H1 (cell line): ENCODE measurements at regions not wholly inside any gene's neighbourhood (a gene's known extent, or its start where the extent isn't known, plus 50 kb on each side); places are given as distances from the start of the nearest gene placed in this dataset.

Experiments
- ATF2 ChIP-seq: IDR thresholded peaks from 2 replicates; pipeline ENCODE4 v1.6.1; 2012; ENCODE audit warnings: low read length, inconsistent platforms
- CEBPB ChIP-seq: IDR thresholded peaks from 2 replicates; pipeline ENCODE4 v1.6.1; 2012; ENCODE audit warnings: low read depth, low read length
- GABPA ChIP-seq: IDR thresholded peaks from 2 replicates; pipeline ENCODE4 v1.6.1; 2011; ENCODE audit warnings: mild to moderate bottlenecking, low read length, moderate library complexity, borderline replicate concordance; ENCODE audit not compliant: insufficient read depth
- JUND ChIP-seq: IDR thresholded peaks from 2 replicates; pipeline ENCODE4 v1.6.1; 2011; ENCODE audit warnings: mild to moderate bottlenecking, improper control_type of control experiment, low read length
- MAFK ChIP-seq: IDR thresholded peaks from 2 replicates; pipeline ENCODE4 v1.6.1; 2012; ENCODE audit warnings: low read depth, mild to moderate bottlenecking, improper control_type of control experiment, low read length
- RNF2 ChIP-seq: fragments of 200-900, 300-1000 bp; sonication (generic); IDR thresholded peaks from 2 replicates; pipeline ENCODE4 v1.7.1; 2016; ENCODE audit warnings: borderline replicate concordance, low read depth, mild to moderate bottlenecking, antibody characterized with exemption, low read length; ENCODE audit not compliant: poor library complexity, severe bottlenecking; ENCODE audit errors: missing control alignments

DNA sequence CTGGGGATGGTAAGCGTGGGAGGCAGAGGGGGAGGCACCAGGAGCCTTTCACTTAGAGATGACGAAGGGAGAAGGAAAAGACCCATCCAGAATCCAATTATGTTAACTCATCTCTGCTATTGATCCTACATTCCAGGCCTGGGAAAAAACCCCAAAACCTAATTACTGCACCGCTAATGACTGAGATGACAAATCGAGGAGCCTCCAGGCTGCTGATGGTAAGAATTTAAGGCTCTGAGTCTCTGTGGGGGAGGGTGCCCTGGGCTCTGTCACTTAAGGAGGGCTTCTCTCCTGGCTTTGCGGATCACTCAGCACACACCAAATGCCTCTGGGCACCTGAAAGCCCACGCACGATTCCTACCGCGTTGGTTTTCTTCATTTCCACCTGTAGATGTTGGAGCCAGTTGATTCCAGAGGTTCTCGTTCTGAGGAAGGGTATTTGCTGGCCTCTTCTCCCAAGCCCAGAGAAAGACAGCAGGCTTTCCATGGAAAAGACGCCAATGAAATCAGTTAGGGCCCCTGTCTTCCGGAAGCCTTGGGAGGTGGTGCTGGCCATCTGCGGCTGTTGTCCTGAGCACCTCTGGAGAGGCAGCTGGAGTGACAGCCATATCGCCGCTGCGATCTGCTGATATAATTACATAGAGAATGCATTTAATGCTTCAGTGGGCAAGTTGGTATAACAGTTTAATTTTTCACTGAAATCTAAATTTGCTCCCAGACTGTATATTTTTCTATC, 751.2 kb downstream of the BRD1 start (continued):
- TF ChIP-seq ATF2 (no peak), GABPA (no peak), MAFK (no peak), JUND (no peak), RNF2 (no peak), CEBPB (no peak)
- TF ChIP-seq, all 59 proteins: peak for 0
